Gastrocnemius medialis (tissue), 4 donors: ENCODE measurements at regions not wholly inside any gene's neighbourhood (a gene's known extent, or its start where the extent isn't known, plus 50 kb on each side); places are given as distances from the start of the nearest gene placed in this dataset.
"Not testable (repeated sequence)": the region's sequence is repeated elsewhere in the genome, so short reads cannot be mapped to it uniquely, and the experiment has no call there.

Experiments
- POLR2A ChIP-seq, 2 donors: fragments of 450-650 bp; IDR thresholded peaks; one replicate each; pipeline ENCODE4 v1.6.1; 2017; ENCODE audit warnings: antibody characterized with exemption in 2 of 2, mild to moderate bottlenecking in 2 of 2, moderate library complexity in 2 of 2
- TF ChIP-seq, protein P1 (sequence below), 5 experiments: fragments of 450-650 bp in 3 of 5; fragments of 200-600 bp in 2 of 5; sonication (generic) in 2 of 5; IDR thresholded peaks in 4 of 5; conservative IDR thresholded peaks in 1 of 5; 1 replicate in 4 of 5; 2 replicates in 1 of 5; pipeline ENCODE4 v1.5.1; 2016 to 2019; ENCODE audit warnings: antibody characterized with exemption in 5 of 5, mild to moderate bottlenecking in 3 of 5, moderate library complexity in 3 of 5

DNA sequence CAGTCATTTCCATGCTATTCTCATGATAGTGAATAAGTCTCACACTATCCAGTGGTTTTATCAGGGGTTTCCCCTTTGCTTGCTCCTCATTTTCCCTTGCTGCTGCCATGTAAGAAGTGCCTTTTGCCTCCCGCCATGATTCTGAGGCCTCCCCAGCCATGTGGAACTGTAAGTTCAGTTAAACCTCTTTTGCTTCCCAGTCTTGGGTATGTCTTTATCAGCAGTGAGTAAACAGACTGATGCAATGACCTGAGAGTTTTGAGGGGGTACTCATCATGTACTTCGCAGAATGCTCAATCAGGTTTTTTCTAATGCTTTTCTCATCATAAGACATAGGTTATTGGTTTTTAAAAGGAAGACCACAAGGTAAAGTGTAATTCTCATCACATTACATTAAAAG is 949.4 kb upstream of the ADAMTS5 start:
- not testable (repeated sequence) for TF ChIP-seq POLR2A (IDR thresholded peaks at IDR 0.05)
- TF ChIP-seq, protein P1, sequence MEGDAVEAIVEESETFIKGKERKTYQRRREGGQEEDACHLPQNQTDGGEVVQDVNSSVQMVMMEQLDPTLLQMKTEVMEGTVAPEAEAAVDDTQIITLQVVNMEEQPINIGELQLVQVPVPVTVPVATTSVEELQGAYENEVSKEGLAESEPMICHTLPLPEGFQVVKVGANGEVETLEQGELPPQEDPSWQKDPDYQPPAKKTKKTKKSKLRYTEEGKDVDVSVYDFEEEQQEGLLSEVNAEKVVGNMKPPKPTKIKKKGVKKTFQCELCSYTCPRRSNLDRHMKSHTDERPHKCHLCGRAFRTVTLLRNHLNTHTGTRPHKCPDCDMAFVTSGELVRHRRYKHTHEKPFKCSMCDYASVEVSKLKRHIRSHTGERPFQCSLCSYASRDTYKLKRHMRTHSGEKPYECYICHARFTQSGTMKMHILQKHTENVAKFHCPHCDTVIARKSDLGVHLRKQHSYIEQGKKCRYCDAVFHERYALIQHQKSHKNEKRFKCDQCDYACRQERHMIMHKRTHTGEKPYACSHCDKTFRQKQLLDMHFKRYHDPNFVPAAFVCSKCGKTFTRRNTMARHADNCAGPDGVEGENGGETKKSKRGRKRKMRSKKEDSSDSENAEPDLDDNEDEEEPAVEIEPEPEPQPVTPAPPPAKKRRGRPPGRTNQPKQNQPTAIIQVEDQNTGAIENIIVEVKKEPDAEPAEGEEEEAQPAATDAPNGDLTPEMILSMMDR (IDR thresholded peaks at IDR 0.05 in 4 of 5, conservative IDR thresholded peaks at IDR 0.05 in 1 of 5), result not testable (repeated sequence)
